Parathyroid adenoma (tissue), 2 donors: ENCODE measurements at regions not wholly inside any gene's neighbourhood (a gene's known extent, or its start where the extent isn't known, plus 50 kb on each side); places are given as distances from the start of the nearest gene placed in this dataset.

ENCODE experiments used
- H2AFZ ChIP-seq: fragments of 300-600 bp; sonication (generic); one replicate; pipeline ENCODE4 v1.7.0; 2017; ENCODE audit warnings: antibody characterized with exemption, mild to moderate bottlenecking
- H3K27ac ChIP-seq: fragments of 300-600 bp; sonication (generic); one replicate; pipeline ENCODE4 v1.7.0; 2017
- H3K27me3 ChIP-seq: fragments of 300-600 bp; sonication (generic); one replicate; pipeline ENCODE4 v1.7.0; 2017; ENCODE audit warnings: low read length; ENCODE audit not compliant: control insufficient read depth, insufficient read depth
- H3K36me3 ChIP-seq: fragments of 300-600 bp; sonication (generic); one replicate; pipeline ENCODE4 v1.7.0; 2017; ENCODE audit warnings: low read length; ENCODE audit not compliant: control insufficient read depth, insufficient read depth
- H3K4me1 ChIP-seq: fragments of 300-600 bp; sonication (generic); one replicate; pipeline ENCODE4 v1.7.0; 2017; ENCODE audit warnings: control low read depth
- H3K4me2 ChIP-seq: fragments of 300-600 bp; sonication (generic); one replicate; pipeline ENCODE4 v1.7.0; 2017; ENCODE audit warnings: low read length
- H3K4me3 ChIP-seq: fragments of 300-600 bp; sonication (generic); one replicate; pipeline ENCODE4 v1.7.0; 2017; ENCODE audit warnings: low read depth, low read length
- H3K79me2 ChIP-seq: fragments of 300-600 bp; sonication (generic); one replicate; pipeline ENCODE4 v1.7.0; 2017; ENCODE audit warnings: control low read depth
- H3K9ac ChIP-seq: fragments of 300-600 bp; sonication (generic); one replicate; pipeline ENCODE4 v1.7.0; 2017; ENCODE audit warnings: mild to moderate bottlenecking
- H3K9me3 ChIP-seq: fragments of 300-600 bp; sonication (generic); one replicate; pipeline ENCODE4 v1.7.0; 2017; ENCODE audit warnings: low read length; ENCODE audit not compliant: control insufficient read depth
- CTCF ChIP-seq: fragments of 300-600 bp; sonication (generic); IDR thresholded peaks from one replicate; pipeline ENCODE4 v1.7.0; 2017; ENCODE audit warnings: antibody characterized with exemption, mild to moderate bottlenecking
- donor health status: primary hyperparathyroidism.

GRCh38 chr14:86539361-86540070 is 1009.6 kb downstream of the FLRT2 start:
- Histone ChIP-seq H3K4me3 (no peak overlapping the region), H3K4me2 (no peak overlapping the region), H2AFZ (no peak overlapping the region), H3K79me2 (no peaks in the 10 kb centered on the region), H3K4me1 (no peaks in the 10 kb centered on the region), H3K27me3 (no peaks in the 10 kb centered on the region), H3K9me3 (no peaks in the 10 kb centered on the region), H3K9ac (no peak overlapping the region), H3K27ac (no peak overlapping the region), H3K36me3 (no peaks in the 10 kb centered on the region)
- no peak for TF ChIP-seq CTCF

- no peaks in the 10 kb centered on the region for H3K27me3 ChIP-seq
- H3K9ac ChIP-seq: no peak overlapping the region
- no peaks in the 10 kb centered on the region for H3K4me1 ChIP-seq
- H3K79me2 ChIP-seq: no peaks in the 10 kb centered on the region
- no peak overlapping the region for H3K27ac ChIP-seq
- H3K4me3 ChIP-seq: no peak overlapping the region
- H2AFZ ChIP-seq: no peak overlapping the region
- H3K4me2 ChIP-seq: no peak overlapping the region
- H3K9me3 ChIP-seq: no peaks in the 10 kb centered on the region
- TF ChIP-seq CTCF: no peak
- no peaks in the 10 kb centered on the region for H3K36me3 ChIP-seq
These were observed 1003.9 kb downstream of the FLRT2 start for GRCh38 chr14:86533834-86534233.

GRCh38 chr14:86532219-86532618 is 1002.3 kb downstream of the FLRT2 start:
- no peak for TF ChIP-seq CTCF
- Histone ChIP-seq H2AFZ (no peak overlapping the region), H3K9me3 (no peaks in the 10 kb centered on the region), H3K9ac (no peak overlapping the region), H3K79me2 (no peaks in the 10 kb centered on the region), H3K4me3 (no peak overlapping the region), H3K4me2 (no peak overlapping the region), H3K27ac (no peak overlapping the region), H3K4me1 (no peaks in the 10 kb centered on the region), H3K36me3 (no peaks in the 10 kb centered on the region), H3K27me3 (no peaks in the 10 kb centered on the region)

GRCh38 chr14:86530457-86530856 is 1000.5 kb downstream of the FLRT2 start:
- Histone ChIP-seq H3K79me2 (no peaks in the 10 kb centered on the region), H3K9ac (no peak overlapping the region), H2AFZ (no peak overlapping the region), H3K36me3 (no peaks in the 10 kb centered on the region), H3K27ac (no peak overlapping the region), H3K9me3 (no peaks in the 10 kb centered on the region), H3K4me2 (no peak overlapping the region), H3K4me3 (no peak overlapping the region), H3K4me1 (no peaks in the 10 kb centered on the region), H3K27me3 (no peaks in the 10 kb centered on the region)
- no peak for TF ChIP-seq CTCF

- Histone ChIP-seq H3K27me3 (no peaks in the 10 kb centered on the region), H3K4me3 (no peak overlapping the region), H2AFZ (no peak overlapping the region), H3K4me1 (no peaks in the 10 kb centered on the region), H3K9ac (no peak overlapping the region), H3K79me2 (no peaks in the 10 kb centered on the region), H3K36me3 (no peaks in the 10 kb centered on the region), H3K9me3 (no peaks in the 10 kb centered on the region), H3K27ac (no peak overlapping the region), H3K4me2 (no peak overlapping the region)
- TF ChIP-seq CTCF: no peak
These were observed 997.4 kb downstream of the FLRT2 start for GRCh38 chr14:86527312-86527711.
